ENCODE measurements at regions not wholly inside any gene's neighbourhood (a gene's known extent, or its start where the extent isn't known, plus 50 kb on each side); places are given as distances from the start of the nearest gene placed in this dataset.
"Not testable (repeated sequence)": the region's sequence is repeated elsewhere in the genome, so short reads cannot be mapped to it uniquely, and the experiment has no call there.

- CTCF ChIA-PET (ENCODE audit: low intra/inter-chr PET ratio), result no interaction called here
- Histone ChIP-seq H3K36me3 (ENCODE audit: control insufficient read depth, insufficient read depth, low read length) (no peaks in the 10 kb centered on the region), H3K27ac (ENCODE audit: extremely low read depth, low read depth, low read length) (no peak overlapping the region), H3K9ac (ENCODE audit: insufficient read depth in 1 of 2, low read depth in 2 of 2, low read length in 2 of 2) (no peak overlapping the region), H3K9me3 (replicated peaks; ENCODE audit: control insufficient read depth, insufficient read depth, low read depth, low read length) (no peaks in the 10 kb centered on the region), H4K20me1 (replicated peaks; ENCODE audit: control insufficient read depth, insufficient read depth, low read length) (no peaks in the 10 kb centered on the region), H3K27me3 (ENCODE audit: control insufficient read depth in 2 of 2, insufficient read depth in 2 of 2, low read length in 2 of 2) (no peaks in the 10 kb centered on the region), H3K4me2 (ENCODE audit: insufficient read depth, low read length) (no peak overlapping the region), H3K4me3 (no peak overlapping the region), H3K9me1 (ENCODE audit: control insufficient read depth, insufficient read depth, low read length) (no peaks in the 10 kb centered on the region), H3K79me2 (ENCODE audit: control insufficient read depth, insufficient read depth, low read length) (no peaks in the 10 kb centered on the region), H3K4me1 (replicated peaks in 1 of 2; ENCODE audit: control insufficient read depth in 2 of 2, insufficient read depth in 2 of 2, low read length in 2 of 2) (no peaks in the 10 kb centered on the region), H2AFZ (ENCODE audit: low read depth, low read length) (no peak overlapping the region)
- intact Hi-C loops (cut with micrococcal nuclease), result no loop called here
- WGBS (ENCODE audit: insufficient coverage, low coverage, missing lambda C conversion rate), result 0% methylated on average over 4 of the region's 4 CpGs
- in situ Hi-C loops (cut with MboI), result no loop called here
- ATAC-seq (no peak), DNase-seq (ENCODE audit: extremely low read depth in 1 of 4, low spot score in 3 of 4) (no peak), FAIRE-seq (no peak)
- POLR2A ChIA-PET, result interaction anchor here (0.8 kb wide), 1 partner anchor 21 kb away, joined by 3 read pairs; no protein-coding TSS in a partner anchor
- TF ChIP-seq DNMT1 (IDR thresholded peaks at IDR 0.05) (no peak), JUN (IDR thresholded peaks at IDR 0.05; ENCODE audit: borderline replicate concordance, low read depth, low read length) (no peak), JUN (CRISPR knock-in tag; IDR thresholded peaks at IDR 0.05; ENCODE audit: borderline replicate concordance) (no peak)
- BruUV-seq (replicated peaks), result no TSS peak
Measured at GRCh38 chrX:44055638-44056037, 82.4 kb upstream of the NDP start.

GRCh38 chrX:44054863-44055601 lies 81.8 kb upstream of the NDP start:
- CTCF ChIA-PET (ENCODE audit: low intra/inter-chr PET ratio), result no interaction called here
- no peaks in the 10 kb centered on the region for H3K4me1 ChIP-seq (replicated peaks in 1 of 2; ENCODE audit: control insufficient read depth in 2 of 2, insufficient read depth in 2 of 2, low read length in 2 of 2)
- no peak overlapping the region for H3K27ac ChIP-seq (ENCODE audit: extremely low read depth, low read depth, low read length)
- H3K9me3 ChIP-seq (replicated peaks; ENCODE audit: control insufficient read depth, insufficient read depth, low read depth, low read length), result no peaks in the 10 kb centered on the region
- no peaks in the 10 kb centered on the region for H3K27me3 ChIP-seq (ENCODE audit: control insufficient read depth in 2 of 2, insufficient read depth in 2 of 2, low read length in 2 of 2)
- H3K9ac ChIP-seq (ENCODE audit: insufficient read depth in 1 of 2, low read depth in 2 of 2, low read length in 2 of 2), result no peak overlapping the region
- H3K4me2 ChIP-seq (ENCODE audit: insufficient read depth, low read length), result no peak overlapping the region
- no peak for ATAC-seq
- in situ Hi-C loops (cut with MboI), result no loop called here
- no peak overlapping the region for H2AFZ ChIP-seq (ENCODE audit: low read depth, low read length)
- H4K20me1 ChIP-seq (replicated peaks; ENCODE audit: control insufficient read depth, insufficient read depth, low read length), result no peaks in the 10 kb centered on the region
- H3K9me1 ChIP-seq (ENCODE audit: control insufficient read depth, insufficient read depth, low read length), result no peaks in the 10 kb centered on the region
- TF ChIP-seq SIN3B (IDR thresholded peaks at IDR 0.05; ENCODE audit: low read depth) (no peak), SNAPC5 (CRISPR knock-in tag; IDR thresholded peaks at IDR 0.05) (no peak)
- no peak for FAIRE-seq
- POLR2A ChIA-PET, result interaction anchor here (0.8 kb wide), 1 partner anchor 20 kb away, joined by 3 read pairs; no protein-coding TSS in a partner anchor
- no peaks in the 10 kb centered on the region for H3K79me2 ChIP-seq (ENCODE audit: control insufficient read depth, insufficient read depth, low read length)
- no peak for DNase-seq (ENCODE audit: extremely low read depth in 1 of 4, low spot score in 3 of 4)
- H3K4me3 ChIP-seq, result no peak overlapping the region
- no peaks in the 10 kb centered on the region for H3K36me3 ChIP-seq (ENCODE audit: control insufficient read depth, insufficient read depth, low read length)
- BruUV-seq (replicated peaks), result no TSS peak
- 0% methylated on average over 4 of the region's 4 CpGs for WGBS (ENCODE audit: insufficient coverage, low coverage, missing lambda C conversion rate)
- intact Hi-C loops (cut with micrococcal nuclease), result no loop called here

GRCh38 chrX:44045106-44045505 lies 71.9 kb upstream of the NDP start:
- H3K4me3 ChIP-seq; POLR2A ChIA-PET; CTCF ChIA-PET (ENCODE audit: low intra/inter-chr PET ratio): not testable (repeated sequence)

More at GRCh38 chrX:44045106-44045505, 71.9 kb upstream of the NDP start:
- H3K4me1 ChIP-seq (replicated peaks in 1 of 2; ENCODE audit: control insufficient read depth in 2 of 2, insufficient read depth in 2 of 2, low read length in 2 of 2); intact Hi-C loops (cut with micrococcal nuclease); ATAC-seq; in situ Hi-C loops (cut with MboI); H4K20me1 ChIP-seq (replicated peaks; ENCODE audit: control insufficient read depth, insufficient read depth, low read length); H2AFZ ChIP-seq (ENCODE audit: low read depth, low read length); H3K9me3 ChIP-seq (replicated peaks; ENCODE audit: control insufficient read depth, insufficient read depth, low read depth, low read length); H3K79me2 ChIP-seq (ENCODE audit: control insufficient read depth, insufficient read depth, low read length); H3K27me3 ChIP-seq (ENCODE audit: control insufficient read depth in 2 of 2, insufficient read depth in 2 of 2, low read length in 2 of 2); H3K9me1 ChIP-seq (ENCODE audit: control insufficient read depth, insufficient read depth, low read length); H3K36me3 ChIP-seq (ENCODE audit: control insufficient read depth, insufficient read depth, low read length); FAIRE-seq; DNase-seq (ENCODE audit: extremely low read depth in 1 of 4, low spot score in 3 of 4); H3K27ac ChIP-seq (ENCODE audit: extremely low read depth, low read depth, low read length); H3K9ac ChIP-seq (ENCODE audit: insufficient read depth in 1 of 2, low read depth in 2 of 2, low read length in 2 of 2); H3K4me2 ChIP-seq (ENCODE audit: insufficient read depth, low read length); BruUV-seq (replicated peaks): not testable (repeated sequence)
- no CpG with 5 or more reads among the region's 1 CpG for WGBS (ENCODE audit: insufficient coverage, low coverage, missing lambda C conversion rate)
